Endometrium (tissue), 2 donors: ENCODE measurements at regions not wholly inside any gene's neighbourhood (a gene's known extent, or its start where the extent isn't known, plus 50 kb on each side); places are given as distances from the start of the nearest gene placed in this dataset.

Experiments
- FAIRE-seq: peaks from 2 replicates; lab custom pipeline; 2012; peaks lifted over from hg19 to GRCh38; lab: Jason Lieb, UNC
- donor health status: control.
- donor health status: control.

DNA sequence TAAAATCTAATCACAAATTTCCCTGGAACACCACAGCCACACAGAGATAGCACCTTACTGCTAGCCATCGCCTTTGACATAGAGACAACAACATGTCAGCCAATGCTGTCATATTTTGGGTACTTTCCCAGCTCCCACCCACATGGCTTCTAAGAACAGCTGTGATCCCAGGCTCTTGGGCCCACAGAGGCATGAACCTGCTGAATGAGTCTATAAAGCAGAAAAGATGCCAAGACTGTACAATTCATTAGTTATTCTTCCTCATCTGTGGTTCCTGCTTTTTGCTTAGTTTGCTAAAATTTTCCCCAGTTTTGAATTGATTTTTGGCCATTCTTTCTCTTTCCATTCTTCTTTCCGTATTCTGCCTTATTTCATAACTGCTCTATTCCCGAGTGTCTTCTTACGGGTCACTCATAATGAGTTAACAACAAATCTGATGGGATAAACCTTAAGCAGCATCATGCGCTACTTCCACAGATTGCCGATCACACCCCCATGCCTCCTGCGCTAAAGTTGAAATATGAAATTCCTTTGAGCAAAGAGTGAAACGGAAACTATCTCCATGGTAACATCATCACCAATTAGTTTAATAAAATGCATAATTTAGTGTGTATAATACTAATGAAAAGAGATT, 327.3 kb upstream of the HSF2 start:
- FAIRE-seq, result no peak

DNA sequence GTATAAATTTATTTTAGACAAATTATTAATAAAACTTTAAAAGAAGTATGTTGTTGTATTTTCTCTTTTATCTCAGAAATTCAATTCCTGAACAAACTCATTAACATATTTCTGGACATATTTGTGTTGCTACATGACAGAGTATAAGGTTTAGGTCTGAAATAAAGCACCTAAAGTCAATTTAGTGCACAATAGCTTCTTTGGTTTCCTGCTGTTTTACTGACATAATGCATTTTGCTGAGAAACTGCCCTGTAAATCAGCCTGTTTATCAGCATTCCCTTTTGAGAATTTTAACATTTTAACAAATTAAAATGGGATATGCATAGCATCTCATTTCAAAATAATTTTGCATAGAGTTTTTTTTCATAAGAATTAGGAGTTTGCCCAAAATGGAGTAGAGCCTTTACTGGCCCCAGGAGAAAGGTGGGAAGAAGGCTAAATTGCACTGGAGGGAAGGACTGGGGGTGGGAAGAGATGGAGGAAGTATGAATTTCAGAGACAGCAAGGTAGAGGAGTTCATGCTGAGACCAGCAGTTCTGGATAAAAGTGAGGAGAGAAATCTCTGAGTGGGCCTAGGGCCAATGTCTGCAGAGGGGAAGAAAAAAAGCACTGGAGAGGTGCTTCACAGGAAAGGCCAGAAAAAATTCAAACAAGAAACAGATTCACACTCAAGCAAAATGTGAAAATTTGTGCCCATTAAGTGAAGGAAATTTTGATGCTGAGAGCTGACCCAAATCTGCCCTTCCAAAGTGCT, 324.2 kb upstream of the HSF2 start:
- no peak for FAIRE-seq

DNA sequence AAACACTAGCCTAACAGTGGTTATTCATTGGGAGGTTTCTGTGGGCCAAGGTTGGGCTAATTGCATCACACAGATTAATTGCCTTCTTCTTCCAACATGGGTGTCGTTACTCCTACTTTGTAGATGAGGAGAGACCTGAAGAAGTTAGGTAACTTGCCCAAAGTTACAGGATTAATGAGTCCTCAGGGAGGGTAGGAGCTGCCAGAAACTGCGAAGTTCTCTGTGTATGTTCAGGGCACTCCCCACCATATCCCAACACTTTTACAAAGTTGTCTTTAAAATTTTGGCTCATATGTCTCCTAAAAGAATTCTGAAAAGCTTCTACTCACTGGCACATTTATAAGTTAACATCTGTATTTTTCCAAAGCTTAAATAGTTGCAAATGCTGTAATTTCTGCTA, 323.5 kb upstream of the HSF2 start:
- no peak for FAIRE-seq

DNA sequence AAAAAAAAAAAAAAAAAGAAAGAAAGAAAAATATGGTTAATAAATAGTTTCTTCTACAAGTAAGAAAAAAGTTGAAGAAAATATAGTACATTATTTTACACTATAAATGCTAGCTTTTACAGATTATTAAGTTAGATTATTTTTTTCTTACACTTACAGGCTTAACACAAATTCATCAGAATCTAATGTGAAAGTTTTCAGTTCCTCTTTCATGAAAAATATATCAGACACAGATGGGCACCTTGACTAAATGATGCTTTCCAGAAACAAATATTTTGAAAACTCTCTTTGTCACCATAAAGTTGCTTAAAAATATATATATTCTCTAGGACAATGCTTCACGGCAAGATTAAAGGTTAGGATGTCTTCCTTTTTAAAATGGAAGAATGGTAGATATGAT, 321.8 kb upstream of the HSF2 start:
- no peak for FAIRE-seq

DNA sequence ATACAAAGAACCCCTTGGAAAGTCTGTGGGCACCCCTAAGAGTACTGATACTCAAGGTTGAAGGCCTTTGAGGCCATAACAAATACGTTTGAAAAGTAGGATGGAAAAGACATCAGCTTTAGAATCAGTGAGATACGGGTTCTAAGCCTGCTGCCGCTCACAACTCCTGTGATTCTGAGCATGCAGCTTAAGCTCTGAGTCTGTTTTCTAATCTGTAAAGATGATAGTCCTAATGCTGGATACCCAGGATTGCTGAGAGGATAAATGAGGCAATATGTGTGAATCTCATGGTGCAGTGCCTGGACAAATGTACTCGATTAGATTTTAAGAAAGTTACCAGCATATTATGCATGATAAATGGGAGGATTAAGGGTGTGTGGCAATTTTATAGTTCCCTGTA, 321.0 kb upstream of the HSF2 start:
- no peak for FAIRE-seq

DNA sequence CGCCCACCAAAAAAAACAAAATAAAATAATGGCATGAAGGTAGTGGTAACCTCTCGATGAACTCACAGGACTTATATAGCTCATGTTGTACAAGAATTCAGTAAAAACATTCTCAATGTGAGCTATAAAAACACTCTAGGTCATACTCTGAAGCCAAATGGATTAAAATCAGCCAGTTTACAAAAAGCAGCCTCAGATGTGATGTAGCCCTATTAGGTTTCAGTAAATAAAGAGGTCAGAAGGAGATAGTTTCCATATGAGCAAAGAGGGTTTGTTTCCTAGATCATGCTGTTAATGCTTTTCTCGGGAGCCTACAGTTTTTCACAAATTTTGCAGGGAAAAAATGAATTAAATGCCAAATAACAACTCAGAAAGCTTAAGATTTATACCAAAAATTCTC, 319.5 kb upstream of the HSF2 start:
- peak; percentile 45 for FAIRE-seq

DNA sequence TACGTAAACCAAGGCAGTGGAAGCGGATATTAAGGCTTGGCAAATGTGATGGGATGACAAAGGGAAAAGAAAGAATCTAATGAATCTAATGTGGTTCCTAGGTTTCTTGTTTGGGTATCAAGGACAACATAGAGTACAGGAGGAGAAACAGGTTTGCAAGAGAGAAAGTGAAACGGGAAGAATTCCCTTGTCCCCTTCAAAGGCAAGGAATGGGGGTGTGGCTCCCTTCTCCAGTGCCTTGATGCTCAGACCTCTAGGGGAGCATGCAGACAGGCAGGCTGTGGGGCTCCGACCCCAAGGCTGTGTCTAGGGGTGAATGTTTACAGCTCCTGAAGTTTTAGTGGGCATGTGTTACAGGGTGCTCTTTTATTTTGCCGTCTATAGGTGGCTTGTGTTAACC, 317.5 kb upstream of the HSF2 start:
- no peak for FAIRE-seq

DNA sequence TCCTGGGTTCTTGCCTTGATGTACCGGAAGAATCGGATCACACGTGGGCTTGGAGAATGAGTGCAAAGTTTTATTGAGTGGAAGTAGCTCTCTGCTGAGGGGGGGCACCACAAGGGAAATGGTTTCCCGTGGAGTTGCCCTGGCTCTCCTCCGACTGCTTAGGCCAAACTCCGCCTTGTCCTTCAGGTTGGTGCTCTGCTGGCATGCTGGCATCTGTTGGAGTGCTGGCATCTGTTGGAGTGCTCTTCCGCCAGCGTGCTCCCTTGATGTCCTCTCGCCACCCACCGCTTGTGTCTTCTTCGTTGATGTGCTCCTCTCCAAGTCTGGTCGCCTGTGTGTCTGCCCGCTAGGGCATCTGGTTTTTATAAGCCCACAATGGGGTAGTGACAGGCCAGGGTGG, 317.1 kb upstream of the HSF2 start:
- no peak for FAIRE-seq

DNA sequence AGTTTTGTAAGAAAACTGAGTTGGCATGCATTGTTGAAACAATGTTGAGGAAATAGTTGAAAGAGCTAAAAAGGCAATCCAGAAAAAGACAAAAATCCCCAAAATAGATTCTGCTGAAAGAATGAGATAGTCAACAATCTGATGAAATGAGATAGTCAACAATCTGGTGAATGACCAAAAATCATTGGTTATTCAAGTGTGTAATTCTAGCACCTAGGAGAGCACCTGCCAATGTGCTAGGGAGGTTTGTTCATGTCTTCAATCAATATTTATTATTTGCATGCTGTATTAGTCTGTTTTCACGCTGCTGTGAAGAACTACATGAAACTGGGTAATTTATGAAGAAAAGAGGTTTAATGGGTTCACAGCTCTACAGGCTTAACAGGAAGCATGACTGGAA, 307.1 kb upstream of the HSF2 start:
- FAIRE-seq, result no peak

DNA sequence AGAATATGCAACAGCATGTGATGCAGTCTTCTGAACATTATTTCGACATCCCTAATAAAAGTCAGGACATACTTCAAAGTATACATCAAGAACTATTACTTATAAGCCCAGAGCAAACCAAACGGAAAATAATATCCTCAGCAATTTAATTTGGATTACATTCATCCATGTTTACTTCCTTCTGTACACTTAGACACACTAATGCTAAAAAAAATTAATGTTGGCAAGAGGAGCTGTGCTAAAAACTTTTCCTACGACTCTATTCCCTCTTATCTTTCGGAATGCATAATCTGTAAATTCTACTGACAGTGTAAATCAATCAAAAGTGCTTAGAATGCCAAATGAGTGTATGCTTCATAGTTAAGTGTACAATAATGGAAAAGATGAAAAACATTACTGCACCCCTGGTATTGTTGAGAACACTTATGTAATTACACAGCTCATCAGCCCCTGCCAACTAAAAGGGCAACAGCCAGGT, 301.2 kb upstream of the HSF2 start:
- FAIRE-seq, result no peak

DNA sequence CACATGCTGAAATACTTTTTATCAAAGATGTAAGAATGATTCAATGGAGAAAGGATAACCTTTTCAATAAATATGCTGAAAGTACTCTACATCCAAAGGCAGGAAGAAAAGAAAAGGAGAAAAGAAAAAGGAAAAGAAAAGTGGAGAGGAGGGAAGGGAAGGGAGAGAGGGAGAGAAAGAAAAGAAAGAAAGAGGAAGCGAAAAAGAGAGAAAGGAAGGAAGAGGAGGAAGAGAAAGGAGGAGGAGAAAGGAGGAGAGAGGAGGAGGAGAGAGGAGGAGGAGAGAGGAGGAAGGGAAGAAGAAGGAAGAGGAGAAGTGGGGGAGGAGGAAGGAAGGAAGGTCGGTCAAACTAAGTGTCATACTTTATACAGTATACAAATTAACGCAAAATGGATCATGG, 297.4 kb upstream of the HSF2 start:
- FAIRE-seq, result no peak

DNA sequence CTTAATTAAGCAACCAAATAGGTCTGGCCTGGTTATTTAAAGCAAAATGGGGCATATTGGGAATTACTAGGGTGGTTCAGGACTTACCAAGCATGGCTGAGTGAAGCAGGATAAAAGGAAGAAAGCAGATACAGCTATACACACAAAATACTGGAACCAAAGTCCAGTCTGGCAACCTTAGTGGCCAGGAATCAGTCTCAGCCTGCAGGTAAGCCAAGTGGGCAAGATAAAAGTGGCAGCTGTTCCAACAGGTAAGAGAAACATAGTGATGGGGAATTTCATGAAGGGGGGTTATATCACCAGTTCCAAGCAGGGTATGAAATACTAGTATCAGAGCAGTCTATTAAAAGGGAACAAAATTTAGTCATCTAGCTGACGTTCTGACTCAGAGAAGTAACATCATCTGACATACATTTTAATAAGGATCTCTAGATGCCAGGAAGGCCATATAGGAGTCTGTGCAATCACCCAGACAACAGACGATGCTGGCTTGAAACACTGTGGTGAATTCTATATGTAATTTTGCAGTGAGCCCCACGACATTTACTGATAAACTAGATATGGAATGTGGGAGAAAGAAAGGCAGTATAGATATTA, 292.1 kb upstream of the HSF2 start:
- FAIRE-seq, result no peak

DNA sequence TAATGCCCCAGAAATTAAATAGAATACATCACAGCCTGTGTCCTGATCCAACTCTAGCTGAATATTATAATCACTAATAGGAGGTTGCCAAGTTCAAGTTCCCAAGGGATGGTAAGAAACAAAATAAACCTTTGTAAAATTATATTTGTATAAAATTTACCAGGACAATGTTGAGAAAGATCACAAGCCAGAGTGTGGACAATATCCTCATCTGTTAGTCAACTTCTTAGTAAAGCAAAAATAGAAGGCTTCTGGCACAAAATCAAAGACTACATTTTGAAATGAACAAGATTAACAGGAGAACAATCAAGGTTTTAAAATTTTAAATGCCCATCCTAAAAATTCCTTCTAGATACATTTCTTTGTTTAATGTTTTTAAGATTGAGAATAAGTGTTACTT, 290.4 kb upstream of the HSF2 start:
- no peak for FAIRE-seq

DNA sequence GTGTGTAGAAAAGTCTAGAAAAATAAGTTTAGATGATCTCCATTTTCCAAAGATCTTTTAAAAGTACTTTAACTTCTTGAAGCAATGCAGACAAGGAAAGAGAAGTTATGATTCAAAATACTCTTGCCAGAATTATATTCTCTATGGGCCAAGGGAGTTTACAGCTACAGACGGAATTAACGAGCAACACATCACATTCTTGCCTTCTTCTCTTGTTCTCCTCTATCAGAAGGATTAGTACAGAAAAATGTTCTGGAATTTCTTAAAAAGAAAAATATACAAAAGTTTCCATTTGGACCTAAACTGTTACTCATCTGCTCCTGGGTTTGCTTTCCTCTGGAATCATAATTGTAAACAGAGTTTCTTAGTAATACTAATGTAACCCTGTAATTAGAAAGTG, 284.7 kb upstream of the HSF2 start:
- FAIRE-seq, result no peak

DNA sequence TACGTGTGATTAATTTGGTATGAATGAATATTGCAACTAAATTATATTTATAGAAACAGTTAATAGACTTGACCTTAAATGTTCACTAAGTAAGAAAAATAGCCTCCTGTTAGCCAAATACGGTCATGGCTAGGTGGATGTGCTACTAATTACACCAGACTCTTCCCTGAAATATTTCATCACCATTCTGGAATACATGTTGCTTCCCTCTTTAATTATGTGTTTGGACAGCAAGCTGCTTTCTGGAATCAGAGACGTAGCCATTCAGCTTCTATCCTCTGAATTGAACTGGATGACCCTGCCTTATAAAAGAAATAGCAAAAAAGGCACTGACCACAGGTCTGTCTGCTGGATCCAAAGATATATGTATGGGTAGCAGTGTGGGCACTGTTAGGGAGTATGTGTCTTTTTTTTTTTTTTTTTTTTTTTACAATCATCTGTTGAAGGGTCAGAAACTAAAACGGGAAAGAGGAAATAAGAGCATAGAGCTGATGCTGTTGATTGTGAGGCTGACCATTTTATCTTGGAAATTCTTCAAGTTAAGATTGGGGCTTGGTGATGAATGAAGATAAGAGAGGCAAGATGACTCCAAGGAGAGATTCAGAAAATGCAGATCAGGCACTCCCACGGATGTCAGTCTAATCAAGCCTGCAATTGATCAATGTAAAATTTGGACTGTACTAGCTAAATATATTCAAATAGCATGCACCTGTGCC, 283.2 kb upstream of the HSF2 start:
- no peak for FAIRE-seq

DNA sequence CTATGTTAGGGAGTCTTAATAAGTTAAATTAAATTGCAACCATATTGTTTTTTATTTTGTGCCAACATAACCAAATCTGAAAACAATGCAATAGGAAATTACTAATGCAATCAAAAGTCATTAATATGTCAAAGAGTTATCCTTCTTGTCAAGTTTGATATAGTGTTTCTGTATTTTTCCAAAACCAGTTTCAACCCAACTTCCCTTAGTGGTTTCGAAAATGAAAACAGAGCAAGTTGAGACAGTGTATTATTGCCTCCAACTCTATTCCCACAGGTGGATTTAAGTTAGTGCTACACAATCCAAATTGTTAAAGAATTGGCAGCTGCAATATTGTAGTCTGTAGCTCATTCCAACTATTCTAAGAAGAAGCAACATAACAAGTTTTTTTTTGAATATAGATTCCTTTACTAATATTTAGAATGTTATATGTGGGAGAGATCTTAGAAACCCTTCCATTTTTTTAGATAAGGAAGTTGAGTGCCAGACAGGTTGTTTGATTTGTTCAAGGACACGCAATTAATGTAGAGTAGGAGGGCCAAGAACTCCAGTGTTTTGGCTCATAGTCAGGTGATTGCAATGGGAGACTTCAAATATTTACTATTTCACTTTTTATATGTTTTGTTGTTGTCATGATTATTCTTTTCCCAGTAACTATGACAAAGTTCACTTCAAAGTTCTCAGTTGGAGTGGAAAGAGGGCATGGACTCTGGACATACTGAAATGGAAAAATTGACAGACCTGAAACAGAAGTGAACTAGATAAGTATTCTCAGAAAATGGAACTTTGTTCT, 282.4 kb upstream of the HSF2 start:
- no peak for FAIRE-seq

DNA sequence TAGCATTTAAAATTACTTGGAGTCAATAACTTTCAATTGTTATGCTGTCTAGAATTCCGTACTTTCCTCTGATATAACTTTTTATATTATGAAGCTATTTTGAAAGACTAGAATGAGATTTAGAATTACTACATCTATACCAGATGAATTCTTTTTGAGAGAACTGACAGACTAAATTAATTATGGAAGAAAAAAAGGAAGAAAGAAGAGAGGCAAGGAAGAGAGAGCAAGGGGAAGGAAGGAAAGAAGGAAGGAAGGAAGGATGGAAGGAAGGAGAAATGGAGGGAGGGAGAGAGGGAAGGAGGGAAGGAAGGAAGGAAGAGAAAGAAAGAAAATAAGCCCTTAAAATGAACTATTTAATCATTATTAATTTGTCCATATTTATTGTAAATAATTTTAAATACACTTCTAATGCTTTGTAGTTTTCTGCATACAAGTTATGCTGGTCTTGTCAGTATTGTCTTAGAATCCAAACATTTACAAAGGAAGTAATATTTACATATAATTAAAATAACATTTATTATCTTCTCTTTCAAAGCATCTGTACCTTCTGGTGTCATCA, 280.4 kb upstream of the HSF2 start:
- no peak for FAIRE-seq

DNA sequence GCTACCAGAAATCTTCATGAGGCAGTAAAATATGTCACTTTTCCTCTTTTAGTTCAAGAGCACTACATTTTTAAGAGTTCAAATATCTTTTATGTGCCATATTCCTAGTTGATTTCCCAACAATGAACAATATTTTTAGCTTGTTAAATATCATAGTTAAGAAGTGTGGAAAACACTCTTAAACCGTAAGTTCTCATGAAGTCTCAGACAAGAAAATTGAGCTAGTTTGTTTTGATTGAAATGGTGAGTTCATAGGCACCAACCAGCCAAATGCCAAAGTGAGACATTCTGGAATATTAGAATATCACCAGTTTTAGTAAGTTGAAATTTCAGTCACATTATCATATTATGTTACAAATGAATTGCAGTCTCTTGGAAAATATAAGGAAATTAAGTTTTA, 277.2 kb upstream of the HSF2 start:
- peak; percentile 55 for FAIRE-seq

DNA sequence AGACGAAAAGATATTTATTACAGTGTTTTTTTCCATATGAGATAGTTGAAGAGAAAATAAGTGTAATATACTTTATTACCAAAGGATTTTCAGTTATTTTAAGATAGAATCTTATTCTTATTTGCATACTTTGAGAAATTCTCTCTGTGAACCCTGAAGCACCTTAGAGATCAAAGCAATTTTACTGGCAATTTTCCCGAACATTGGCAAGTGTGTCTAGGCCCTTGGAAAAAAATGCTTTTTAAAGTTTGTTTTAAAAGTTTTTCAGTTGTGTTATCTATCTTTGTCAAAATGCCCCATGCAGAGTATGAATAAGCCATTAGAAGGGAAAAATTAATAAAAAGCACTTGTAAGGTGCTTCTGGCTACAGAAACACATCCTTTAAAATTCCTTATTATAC, 276.8 kb upstream of the HSF2 start:
- FAIRE-seq, result no peak

DNA sequence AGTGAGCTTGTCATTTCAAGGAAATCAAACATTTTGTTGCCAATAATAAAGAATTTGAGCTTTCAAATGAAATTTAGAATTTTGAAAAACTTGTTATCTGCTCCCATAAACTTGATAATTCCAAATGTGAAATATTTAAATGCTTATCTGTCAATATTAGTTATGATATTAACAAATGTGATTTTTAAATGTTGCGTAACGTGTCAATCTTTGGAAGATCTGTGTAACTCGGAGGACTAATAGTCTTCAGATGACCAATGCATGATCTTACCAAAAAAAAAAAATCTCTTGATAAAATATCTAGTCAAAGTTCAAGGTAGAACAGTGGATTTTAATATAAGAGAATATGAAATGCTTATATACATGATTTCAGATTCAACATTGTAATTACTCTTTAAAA, 274.5 kb upstream of the HSF2 start:
- no peak for FAIRE-seq

DNA sequence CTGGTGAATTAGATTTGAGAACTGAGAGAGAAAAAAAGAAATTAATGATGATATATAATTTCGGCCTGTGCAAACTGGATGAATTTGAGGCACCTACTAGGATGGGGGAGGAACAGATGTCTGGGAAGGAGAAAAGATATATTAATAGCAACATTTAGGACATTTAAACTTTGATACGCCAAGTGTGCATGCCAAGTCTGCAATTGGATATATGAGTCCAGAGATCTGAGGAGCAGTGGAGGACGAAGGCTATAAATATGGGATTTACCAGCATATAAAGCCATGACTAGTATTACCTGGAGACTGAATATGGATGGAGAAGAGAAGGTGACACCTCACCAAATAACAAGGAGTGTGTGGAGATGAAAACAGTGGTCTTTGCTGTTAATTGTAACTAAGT, 272.6 kb upstream of the HSF2 start:
- FAIRE-seq, result no peak

DNA sequence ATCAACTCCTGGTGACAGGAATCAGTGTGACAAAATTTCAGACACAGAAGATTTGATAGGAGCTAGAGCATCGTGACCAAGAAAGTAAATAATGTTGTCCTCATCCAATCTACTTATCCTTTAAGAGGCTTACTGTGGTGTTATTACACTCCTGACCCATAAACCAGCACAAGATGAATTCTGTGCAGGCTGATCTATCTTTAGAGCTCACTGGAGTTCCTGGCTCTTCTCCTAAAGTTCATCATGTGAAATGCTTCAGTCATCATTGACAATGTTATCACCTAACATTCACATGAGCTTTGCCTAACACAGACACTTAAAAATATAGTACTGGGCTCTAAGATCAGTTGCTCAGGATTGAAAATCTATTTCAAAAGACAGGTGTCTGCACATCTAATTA, 271.0 kb upstream of the HSF2 start:
- FAIRE-seq, result no peak
